ENCODE measurements at regions not wholly inside any gene's neighbourhood (a gene's known extent, or its start where the extent isn't known, plus 50 kb on each side); places are given as distances from the start of the nearest gene placed in this dataset.

- 12 to 14% methylated on average over 4 of the region's 4 CpGs for WGBS, 2 donors
- peak in 1 of 2 donors; percentile 56 for DNase-seq (ENCODE audit: low spot score in 2 of 2)
- H3K4me3 ChIP-seq, result no peak overlapping the region
- H3K4me1 ChIP-seq, result peaks cover 5 to 100% (median 77%) of the 10 kb centered on the region in 4 donors
- H3K27ac ChIP-seq, result peak overlapping the region; percentile 55 to 91 (median 66)
- H3K27me3 ChIP-seq, result no peaks in the 10 kb centered on the region
- H3K36me3 ChIP-seq, result no peaks in the 10 kb centered on the region
- TF ChIP-seq CTCF (IDR thresholded peaks at IDR 0.05), result peak in 1 of 5 experiments; percentile 13
- TF ChIP-seq EP300 (IDR thresholded peaks at IDR 0.05), result peak; percentile 71 to 89
- TF ChIP-seq POLR2A (IDR thresholded peaks at IDR 0.05), result no peak
- H3K9me3 ChIP-seq, result no peaks in the 10 kb centered on the region
Observed at GRCh38 chr7:131011976-131012375, 278.0 kb upstream of the KLF14 start.

- H3K9me3 ChIP-seq, result no peaks in the 10 kb centered on the region
Observed at GRCh38 chr7:131012477-131013031, 278.5 kb upstream of the KLF14 start.

GRCh38 chr7:131013716-131014115 lies 279.7 kb upstream of the KLF14 start:
- no peak overlapping the region for H3K27ac ChIP-seq
- TF ChIP-seq POLR2A (IDR thresholded peaks at IDR 0.05) (no peak), CTCF (IDR thresholded peaks at IDR 0.05) (no peak), EP300 (IDR thresholded peaks at IDR 0.05) (no peak)

More at GRCh38 chr7:131012477-131013031, 278.5 kb upstream of the KLF14 start:
- DNase-seq (ENCODE audit: low spot score in 2 of 2), result no peak
- TF ChIP-seq CTCF (IDR thresholded peaks at IDR 0.05) (no peak), EP300 (IDR thresholded peaks at IDR 0.05) (no peak), POLR2A (IDR thresholded peaks at IDR 0.05) (no peak)
- no peaks in the 10 kb centered on the region for H3K36me3 ChIP-seq
- H3K4me1 ChIP-seq, result peaks cover 5 to 100% (median 75%) of the 10 kb centered on the region in 4 donors
- 75 to 91% methylated on average over 7 of the region's 7 CpGs for WGBS, 2 donors
- H3K27me3 ChIP-seq, result no peaks in the 10 kb centered on the region
- H3K27ac ChIP-seq, result peak overlapping the region; percentile 55 to 91 (median 66)
- no peak overlapping the region for H3K4me3 ChIP-seq

GRCh38 chr7:131014906-131015656 lies 281.1 kb upstream of the KLF14 start:
- H3K4me1 ChIP-seq, result peaks cover 5 to 100% (median 62%) of the 10 kb centered on the region in 4 donors
- no peaks in the 10 kb centered on the region for H3K36me3 ChIP-seq
- peak overlapping the region in 2 of 4 donors; percentile 43 to 73 for H3K27ac ChIP-seq
- no peak overlapping the region for H3K4me3 ChIP-seq
- TF ChIP-seq CTCF (IDR thresholded peaks at IDR 0.05), result no peak
- no peak for TF ChIP-seq EP300 (IDR thresholded peaks at IDR 0.05)
- no peak for TF ChIP-seq POLR2A (IDR thresholded peaks at IDR 0.05)
- H3K27me3 ChIP-seq, result no peaks in the 10 kb centered on the region
- 80% methylated on average over 7 of the region's 7 CpGs for WGBS, 2 donors
- no peak for DNase-seq (ENCODE audit: low spot score in 2 of 2)
- H3K9me3 ChIP-seq, result no peaks in the 10 kb centered on the region

More at GRCh38 chr7:131013716-131014115, 279.7 kb upstream of the KLF14 start:
- peaks cover 5 to 100% (median 70%) of the 10 kb centered on the region in 4 donors for H3K4me1 ChIP-seq
- no peak overlapping the region for H3K4me3 ChIP-seq
- H3K36me3 ChIP-seq, result no peaks in the 10 kb centered on the region
- DNase-seq (ENCODE audit: low spot score in 2 of 2), result no peak
- H3K9me3 ChIP-seq, result no peaks in the 10 kb centered on the region
- 86 to 87% methylated on average over 11 of the region's 11 CpGs for WGBS, 2 donors
- no peaks in the 10 kb centered on the region for H3K27me3 ChIP-seq

- Histone ChIP-seq H3K36me3 (no peaks in the 10 kb centered on the region), H3K9me3 (no peaks in the 10 kb centered on the region), H3K4me3 (no peak overlapping the region), H3K4me1 (peaks cover 5 to 99% (median 58%) of the 10 kb centered on the region in 4 donors), H3K27me3 (no peaks in the 10 kb centered on the region), H3K27ac (peak overlapping the region in 2 of 4 donors; percentile 43 to 73)
- TF ChIP-seq CTCF (IDR thresholded peaks at IDR 0.05) (no peak), POLR2A (IDR thresholded peaks at IDR 0.05) (no peak), EP300 (IDR thresholded peaks at IDR 0.05) (no peak)
- DNase-seq (ENCODE audit: low spot score in 2 of 2), result no peak
- WGBS, 2 donors, result 52 to 56% methylated on average over 3 of the region's 3 CpGs
Observed at GRCh38 chr7:131015657-131015958, 281.6 kb upstream of the KLF14 start.

Measured in tibial nerve (tissue), 4 donors.